GM10248 (cell line): ENCODE measurements at regions not wholly inside any gene's neighbourhood (a gene's known extent, or its start where the extent isn't known, plus 50 kb on each side); places are given as distances from the start of the nearest gene placed in this dataset.

ENCODE experiments used
- CTCF ChIA-PET: fragments of 300-600 bp; sonication (Branson Sonifier 250); formaldehyde crosslinking; extraction: SDS; loops from one replicate; lab custom pipeline; 2021; ENCODE audit warnings: antibody characterized with exemption; lab: Yijun Ruan, JAX
- POLR2A ChIA-PET: fragments of 350-650 bp; sonication (Branson Sonifier 250); formaldehyde crosslinking; extraction: SDS; loops from one replicate; lab custom pipeline; 2020; ENCODE audit warnings: antibody characterized with exemption; lab: Yijun Ruan, JAX
- DNase-seq: peaks from one replicate; pipeline ENCODE4 v3.0.0; 2012; ENCODE audit errors: extremely low spot score
- CTCF ChIP-seq: IDR thresholded peaks from 2 replicates; pipeline ENCODE4 v1.5.1; 2012; ENCODE audit warnings: mild to moderate bottlenecking, low read depth; ENCODE audit errors: extremely low read depth, missing control alignments, control extremely low read depth

DNA sequence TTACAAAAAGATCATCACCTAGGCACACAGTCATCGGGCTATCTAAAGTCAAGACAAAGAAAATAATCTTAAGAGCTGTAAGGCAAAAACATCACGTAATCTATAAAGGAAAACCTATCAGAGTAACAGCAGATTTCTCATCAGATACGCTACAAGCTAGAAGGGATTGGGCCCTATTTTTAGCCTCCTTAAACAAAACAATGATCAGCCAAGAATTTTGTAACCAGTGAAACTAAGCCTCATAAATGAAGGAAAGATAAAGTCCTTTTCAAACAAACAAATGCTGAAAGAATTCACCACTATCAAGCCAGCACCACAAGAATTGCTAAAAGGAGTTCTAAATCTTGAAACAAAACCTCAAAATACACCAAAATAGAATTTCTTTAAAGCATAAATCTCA is 191.6 kb upstream of the BMP4 start:
- CTCF ChIA-PET, result interaction anchor here (3.3 kb wide), 1 partner anchor 12 kb away, joined by 8 read pairs; no protein-coding TSS in a partner anchor
- POLR2A ChIA-PET, result no interaction called here
- no peak for TF ChIP-seq CTCF
- DNase-seq, result no peak

DNA sequence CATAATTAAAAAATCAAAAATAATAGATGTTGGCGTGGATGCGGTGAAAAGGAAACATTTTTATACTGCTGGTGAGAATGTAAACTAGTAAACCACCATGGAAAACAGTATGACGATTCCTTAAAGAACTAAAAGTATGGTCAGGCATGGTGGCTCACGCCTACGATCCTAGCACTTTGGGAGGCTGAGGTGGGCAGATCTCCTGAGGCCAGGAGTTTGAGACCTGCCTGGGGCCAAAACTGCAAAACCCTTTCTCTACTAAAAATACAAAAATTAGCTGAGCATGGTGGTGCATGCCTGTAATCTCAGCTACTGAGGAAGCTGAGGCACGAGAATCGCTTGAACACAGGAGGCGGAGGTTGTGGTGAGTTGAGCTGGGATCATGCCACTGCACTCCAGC is 195.7 kb upstream of the BMP4 start:
- CTCF ChIA-PET, result no interaction called here
- no peak for DNase-seq
- POLR2A ChIA-PET, result no interaction called here

GRCh38 chr14:54166049-54166950 is 209.7 kb upstream of the BMP4 start:
- POLR2A ChIA-PET, result no interaction called here
- no peak for TF ChIP-seq CTCF
- CTCF ChIA-PET, result interaction anchor here (0.9 to 10.3 kb wide), 3 partner anchors 7 to 181 kb away, joined by 3 to 75 read pairs (median 6); no protein-coding TSS in a partner anchor
- no peak for DNase-seq

More for the DNA sequence above, 195.7 kb upstream of the BMP4 start:
- TF ChIP-seq CTCF, result no peak

- POLR2A ChIA-PET, result no interaction called here
- TF ChIP-seq CTCF, result no peak
- no peak for DNase-seq
- CTCF ChIA-PET, result no interaction called here
Measured at GRCh38 chr14:54168489-54168888, 211.9 kb upstream of the BMP4 start.

DNA sequence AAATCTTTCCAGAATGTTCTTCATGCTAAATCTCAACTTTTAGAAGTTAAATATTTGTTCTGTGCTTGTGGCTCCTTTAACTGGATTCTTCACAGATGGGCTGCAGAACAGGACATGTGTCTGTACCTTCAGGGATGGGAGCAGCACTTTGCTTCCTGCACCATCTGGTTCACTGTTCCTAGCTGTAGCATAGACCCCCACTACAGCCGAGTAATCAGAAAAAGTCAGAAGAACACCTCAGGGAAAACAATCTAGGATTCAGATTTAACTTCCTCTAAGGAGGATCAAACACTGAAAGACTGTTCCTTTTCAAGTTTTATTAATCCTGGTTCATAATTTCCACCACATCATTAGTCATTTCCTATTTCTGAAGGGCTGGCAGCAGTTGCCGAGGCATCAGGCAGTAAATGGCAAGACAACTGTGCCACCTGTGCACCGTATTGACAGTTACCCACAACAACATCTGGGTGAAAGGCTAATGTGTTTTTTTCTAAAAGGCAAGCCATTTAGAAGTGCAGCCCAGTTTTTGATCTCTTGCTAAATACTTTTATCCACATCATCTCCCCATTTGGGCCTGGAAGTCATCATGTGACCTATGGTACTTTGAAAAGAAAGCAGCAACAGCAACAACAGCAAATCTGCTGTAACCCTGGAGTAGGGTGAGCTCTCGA is 212.8 kb upstream of the BMP4 start:
- DNase-seq, result no peak
- ChIA-PET CTCF (interaction anchor here (1.5 kb wide), 2 partner anchors 629 to 642 kb away, joined by 3 read pairs; no protein-coding TSS in a partner anchor), POLR2A (no interaction called here)
- TF ChIP-seq CTCF, result no peak

GRCh38 chr14:54170301-54170700 is 213.7 kb upstream of the BMP4 start:
- CTCF ChIA-PET, result interaction anchor here (0.7 to 6.2 kb wide), 5 partner anchors 8 to 757 kb away, joined by 3 to 75 read pairs (median 4); no protein-coding TSS in a partner anchor
- POLR2A ChIA-PET, result no interaction called here
- no peak for DNase-seq
- no peak for TF ChIP-seq CTCF
